CD4-positive, alpha-beta T cell (primary cell): ENCODE measurements at regions not wholly inside any gene's neighbourhood (a gene's known extent, or its start where the extent isn't known, plus 50 kb on each side); places are given as distances from the start of the nearest gene placed in this dataset.

Source experiments
- ATAC-seq: fragments of 200-7000 bp; cut with Tn5 transposase; one replicate; pipeline ENCODE4 v1.10.0; 2022; ENCODE audit warnings: mild to moderate bottlenecking; ENCODE audit not compliant: poor library complexity
- CTCF ChIA-PET: fragments of 350-600 bp; sonication (Branson Sonifier 250); formaldehyde crosslinking; loops from one replicate; lab custom pipeline; 2021; ENCODE audit warnings: antibody characterized with exemption, inconsistent platforms; lab: Charles Lee
- POLR2A ChIA-PET: fragments of 350-600 bp; sonication (Branson Sonifier 250); formaldehyde crosslinking; loops from one replicate; lab custom pipeline; 2021; ENCODE audit warnings: antibody characterized with exemption, inconsistent platforms; lab: Charles Lee
- DNase-seq, 14 experiments: peaks; one replicate each; pipeline ENCODE4 v3.0.0-alpha.2; 2013 to 2020; ENCODE audit warnings: mixed read lengths in 2 of 14
- H3K27ac ChIP-seq, 2 donors: one replicate each; pipeline versions ENCODE4 v1.5.1 to v1.7.0; 2013; ENCODE audit warnings: low read length in 2 of 2, low read depth in 1 of 2, mild to moderate bottlenecking in 1 of 2
- H3K27me3 ChIP-seq, 2 experiments: 1 replicate in 1 of 2; 2 replicates in 1 of 2; pipeline versions ENCODE4 v1.6.1 to v1.7.0; 2013; ENCODE audit warnings: low read length in 2 of 2, control low read depth in 1 of 2, mild to moderate bottlenecking in 1 of 2, moderate library complexity in 1 of 2; ENCODE audit not compliant: insufficient read depth in 2 of 2, control insufficient read depth in 1 of 2
- H3K36me3 ChIP-seq: one replicate; pipeline ENCODE4 v1.6.1; 2013; ENCODE audit warnings: low read length, control low read depth; ENCODE audit not compliant: insufficient read depth
- H3K4me1 ChIP-seq: one replicate; pipeline ENCODE4 v1.6.1; 2013; ENCODE audit warnings: low read length, control low read depth; ENCODE audit not compliant: insufficient read depth
- H3K4me3 ChIP-seq: one replicate; pipeline ENCODE4 v1.5.1; 2013; ENCODE audit warnings: mild to moderate bottlenecking, low read length, moderate library complexity
- H3K9me3 ChIP-seq, 2 experiments: 1 replicate in 1 of 2; 2 replicates in 1 of 2; pipeline versions ENCODE4 v1.6.1 to v1.7.0; 2013; ENCODE audit warnings: low read length in 2 of 2, mild to moderate bottlenecking in 2 of 2, control low read depth in 1 of 2, moderate library complexity in 1 of 2; ENCODE audit not compliant: control insufficient read depth in 1 of 2, insufficient read depth in 1 of 2
- H3K27ac Mint-ChIP-seq: one replicate; pipeline ENCODE4 v1.8.0; 2020; ENCODE audit warnings: mixed read lengths
- H3K27me3 Mint-ChIP-seq: one replicate; pipeline ENCODE4 v1.8.0; 2021; ENCODE audit warnings: mixed read lengths
- H3K36me3 Mint-ChIP-seq: one replicate; pipeline ENCODE4 v1.8.0; 2021; ENCODE audit warnings: low read depth, mixed read lengths
- H3K4me1 Mint-ChIP-seq: one replicate; pipeline ENCODE4 v1.8.0; 2021; ENCODE audit warnings: low read depth, mixed read lengths
- H3K4me3 Mint-ChIP-seq: one replicate; pipeline ENCODE4 v1.8.0; 2020; ENCODE audit warnings: mild to moderate bottlenecking, mixed read lengths
- H3K9me3 Mint-ChIP-seq: one replicate; pipeline ENCODE4 v1.8.0; 2020; ENCODE audit warnings: mixed read lengths
- intact Hi-C, 2 experiments: fragments of 100-400 bp; cut with DNase I in 1 of 2; cut with micrococcal nuclease in 1 of 2; formaldehyde crosslinking; loops; one replicate each; pipeline versions ENCODE4 v1.15.1 to v1.9.0; 2023 to 2025; cut with DNase I, micrococcal nuclease
- TF ChIP-seq, protein P1 (sequence below): fragments of 200-600 bp; IDR thresholded peaks from one replicate; pipeline ENCODE4 v1.8.0; 2022; ENCODE audit warnings: antibody characterized with exemption, mild to moderate bottlenecking

DNA sequence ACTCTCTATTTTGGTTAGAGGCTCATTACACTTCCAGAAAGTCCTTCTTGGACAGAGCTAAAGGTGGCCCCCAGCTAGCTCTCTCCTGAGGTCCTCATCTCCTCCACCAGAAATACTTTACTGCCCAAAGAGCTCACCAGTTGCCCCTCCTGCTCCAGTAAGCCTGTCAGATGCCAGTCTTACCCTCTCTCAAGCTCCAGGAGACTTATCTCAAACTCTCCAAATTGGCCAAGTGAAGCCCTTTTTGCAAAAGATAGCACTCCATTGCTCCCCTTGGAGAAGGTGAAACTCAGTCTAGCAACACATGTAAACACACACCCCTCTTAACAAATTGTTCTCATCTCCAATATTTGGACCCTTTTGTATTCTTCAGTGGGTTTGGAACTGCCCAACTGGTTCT is 128.5 kb downstream of the ZNF330 start:
- TF ChIP-seq, protein P1, sequence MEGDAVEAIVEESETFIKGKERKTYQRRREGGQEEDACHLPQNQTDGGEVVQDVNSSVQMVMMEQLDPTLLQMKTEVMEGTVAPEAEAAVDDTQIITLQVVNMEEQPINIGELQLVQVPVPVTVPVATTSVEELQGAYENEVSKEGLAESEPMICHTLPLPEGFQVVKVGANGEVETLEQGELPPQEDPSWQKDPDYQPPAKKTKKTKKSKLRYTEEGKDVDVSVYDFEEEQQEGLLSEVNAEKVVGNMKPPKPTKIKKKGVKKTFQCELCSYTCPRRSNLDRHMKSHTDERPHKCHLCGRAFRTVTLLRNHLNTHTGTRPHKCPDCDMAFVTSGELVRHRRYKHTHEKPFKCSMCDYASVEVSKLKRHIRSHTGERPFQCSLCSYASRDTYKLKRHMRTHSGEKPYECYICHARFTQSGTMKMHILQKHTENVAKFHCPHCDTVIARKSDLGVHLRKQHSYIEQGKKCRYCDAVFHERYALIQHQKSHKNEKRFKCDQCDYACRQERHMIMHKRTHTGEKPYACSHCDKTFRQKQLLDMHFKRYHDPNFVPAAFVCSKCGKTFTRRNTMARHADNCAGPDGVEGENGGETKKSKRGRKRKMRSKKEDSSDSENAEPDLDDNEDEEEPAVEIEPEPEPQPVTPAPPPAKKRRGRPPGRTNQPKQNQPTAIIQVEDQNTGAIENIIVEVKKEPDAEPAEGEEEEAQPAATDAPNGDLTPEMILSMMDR = no peak
- H3K9me3 ChIP-seq = peaks cover 0 to under 1% of the 10 kb centered on the region in 2 experiments
- Mint-ChIP-seq H3K9me3 (no peaks in the 10 kb centered on the region), H3K4me3 (no peak overlapping the region), H3K27me3 (no peaks in the 10 kb centered on the region), H3K27ac (no peak overlapping the region), H3K4me1 (no peaks in the 10 kb centered on the region), H3K36me3 (no peaks in the 10 kb centered on the region)
- ChIA-PET CTCF (no interaction called here), POLR2A (no interaction called here)
- no peak overlapping the region for H3K27ac ChIP-seq
- DNase-seq = no peak
- no peaks in the 10 kb centered on the region for H3K4me1 ChIP-seq
- no peaks in the 10 kb centered on the region for H3K36me3 ChIP-seq
- no peaks in the 10 kb centered on the region for H3K27me3 ChIP-seq
- intact Hi-C loops = no loop called here
- H3K4me3 ChIP-seq = no peak overlapping the region
- no peak for ATAC-seq

DNA sequence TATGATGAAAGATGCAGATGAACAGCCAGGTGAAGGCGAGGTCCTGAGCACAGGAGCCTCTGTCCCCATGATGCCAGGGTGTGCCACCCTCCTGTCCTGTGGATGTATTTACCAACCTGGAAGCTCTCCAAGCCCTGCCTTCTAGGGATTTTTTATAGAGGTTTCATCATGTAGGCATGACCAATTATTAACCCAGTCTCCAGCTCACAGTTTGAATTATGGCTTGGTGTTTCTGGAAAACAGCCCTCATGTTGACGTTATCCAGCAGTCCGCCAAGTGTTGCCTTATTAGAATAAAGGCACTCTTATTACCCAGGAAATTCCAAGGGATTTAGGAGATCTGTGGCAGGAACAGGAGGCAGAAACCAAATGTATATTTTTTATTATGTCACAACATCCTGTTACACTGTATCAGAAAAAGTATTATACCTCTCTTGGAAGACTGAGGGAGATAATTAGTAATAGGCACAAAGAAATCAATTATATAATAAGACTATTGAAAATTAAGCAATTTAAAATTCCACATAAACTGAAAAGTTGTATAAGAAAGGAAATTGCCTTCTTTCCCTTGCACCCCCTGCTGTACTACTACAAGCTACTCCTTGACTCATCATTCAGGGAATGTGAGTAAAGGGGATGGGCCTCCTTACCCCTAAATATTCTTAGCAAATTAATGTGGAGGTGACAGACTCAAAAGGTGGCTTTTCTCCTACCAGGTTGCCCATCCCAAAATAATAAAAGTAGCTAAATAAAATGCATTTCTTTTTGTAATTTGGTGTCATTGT is 129.6 kb downstream of the ZNF330 start:
- POLR2A ChIA-PET = no interaction called here
- no peaks in the 10 kb centered on the region for H3K9me3 Mint-ChIP-seq
- ATAC-seq (no peak), DNase-seq (no peak)
- H3K36me3 ChIP-seq = no peaks in the 10 kb centered on the region
- CTCF ChIA-PET = no interaction called here
- TF ChIP-seq, protein P1 = no peak
- intact Hi-C loops = no loop called here
- H3K9me3 ChIP-seq = peaks cover 0 to 3% of the 10 kb centered on the region in 2 experiments
- no peaks in the 10 kb centered on the region for H3K4me1 Mint-ChIP-seq
- H3K27ac Mint-ChIP-seq = no peak overlapping the region
- H3K4me1 ChIP-seq = no peaks in the 10 kb centered on the region
- no peaks in the 10 kb centered on the region for H3K36me3 Mint-ChIP-seq
- no peaks in the 10 kb centered on the region for H3K27me3 Mint-ChIP-seq
- H3K27me3 ChIP-seq = no peaks in the 10 kb centered on the region
- H3K4me3 ChIP-seq = no peak overlapping the region
- no peak overlapping the region for H3K4me3 Mint-ChIP-seq
- H3K27ac ChIP-seq = no peak overlapping the region

DNA sequence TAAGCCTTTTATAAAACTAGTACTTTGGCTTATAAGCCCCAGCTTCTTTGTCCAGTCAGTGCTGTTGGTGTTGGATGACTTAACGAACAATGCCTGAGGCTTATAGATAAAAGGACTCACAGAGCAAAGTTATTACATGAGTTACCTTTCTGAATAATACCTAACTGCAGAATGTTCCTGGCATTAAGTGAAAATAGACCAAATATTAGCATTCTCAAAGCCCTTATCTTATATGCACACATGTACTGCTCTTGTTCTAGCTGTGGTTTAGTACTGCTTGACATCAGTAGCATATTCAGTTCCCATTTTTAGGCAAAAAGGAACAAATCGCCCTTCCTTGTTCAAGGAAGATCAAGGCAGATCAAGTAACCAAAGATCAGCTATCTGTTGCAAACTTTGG is 131.6 kb downstream of the ZNF330 start:
- Histone ChIP-seq H3K9me3 (peaks cover 0 to 3% of the 10 kb centered on the region in 2 experiments), H3K36me3 (no peaks in the 10 kb centered on the region), H3K4me1 (no peaks in the 10 kb centered on the region), H3K4me3 (no peak overlapping the region), H3K27me3 (no peaks in the 10 kb centered on the region), H3K27ac (no peak overlapping the region)
- ChIA-PET CTCF (no interaction called here), POLR2A (no interaction called here)
- H3K4me3 Mint-ChIP-seq = no peak overlapping the region
- DNase-seq (no peak), ATAC-seq (no peak)
- H3K36me3 Mint-ChIP-seq = no peaks in the 10 kb centered on the region
- TF ChIP-seq, protein P1 = no peak
- no peaks in the 10 kb centered on the region for H3K4me1 Mint-ChIP-seq
- H3K9me3 Mint-ChIP-seq = no peaks in the 10 kb centered on the region
- intact Hi-C loops = no loop called here
- no peak overlapping the region for H3K27ac Mint-ChIP-seq
- no peaks in the 10 kb centered on the region for H3K27me3 Mint-ChIP-seq
